ENCODE measurements at regions not wholly inside any gene's neighbourhood (a gene's known extent, or its start where the extent isn't known, plus 50 kb on each side); places are given as distances from the start of the nearest gene placed in this dataset.

DNA sequence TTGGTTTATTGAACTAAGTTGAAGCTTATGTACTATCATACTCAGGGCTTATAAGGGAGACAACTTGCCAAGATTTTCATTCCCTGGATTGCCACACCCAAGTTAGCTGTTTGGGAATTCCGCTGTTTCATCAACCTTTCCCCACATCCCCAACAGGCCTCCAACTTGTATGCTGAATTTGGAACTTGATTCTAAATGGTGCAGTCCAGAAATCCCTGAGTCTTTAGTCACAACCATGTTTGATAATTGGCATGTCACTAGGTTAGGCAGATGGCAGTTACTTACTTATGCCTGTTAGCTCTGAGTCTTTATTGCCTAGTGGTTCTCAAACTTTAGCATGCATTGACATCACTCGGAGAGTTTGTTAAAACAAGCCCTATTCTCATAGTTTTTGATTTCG, 135.4 kb upstream of the PRPS1L1 start:
- Histone ChIP-seq H3K9me3 (ENCODE audit: control insufficient read depth in 4 of 4, insufficient read depth in 3 of 4, low read length in 3 of 4) (no peaks in the 10 kb centered on the region), H3K9ac (ENCODE audit: insufficient read depth in 1 of 2, low read length in 2 of 2) (no peak overlapping the region), H3K4me3 (no peak overlapping the region), H3K4me1 (ENCODE audit: control insufficient read depth in 5 of 5, insufficient read depth in 5 of 5, low read length in 5 of 5) (peaks cover 0 to 3% (median 0%) of the 10 kb centered on the region in 5 donors), H3K27ac (ENCODE audit: low read depth in 1 of 2, low read length in 1 of 2) (no peak overlapping the region), H3K36me3 (ENCODE audit: control insufficient read depth in 4 of 4, insufficient read depth in 4 of 4, low read length in 4 of 4) (no peaks in the 10 kb centered on the region), H3K27me3 (ENCODE audit: control insufficient read depth in 3 of 3, insufficient read depth in 3 of 3, low read length in 2 of 3) (no peaks in the 10 kb centered on the region)
- 90% methylated on average over 3 of the region's 3 CpGs for WGBS, 2 donors
- DNase-seq (no peak), ATAC-seq (ENCODE audit: insufficient read depth, low FRiP score) (no peak)
- no peak for TF ChIP-seq CTCF (IDR thresholded peaks at IDR 0.05; ENCODE audit: control extremely low read depth, extremely low read depth)

DNA sequence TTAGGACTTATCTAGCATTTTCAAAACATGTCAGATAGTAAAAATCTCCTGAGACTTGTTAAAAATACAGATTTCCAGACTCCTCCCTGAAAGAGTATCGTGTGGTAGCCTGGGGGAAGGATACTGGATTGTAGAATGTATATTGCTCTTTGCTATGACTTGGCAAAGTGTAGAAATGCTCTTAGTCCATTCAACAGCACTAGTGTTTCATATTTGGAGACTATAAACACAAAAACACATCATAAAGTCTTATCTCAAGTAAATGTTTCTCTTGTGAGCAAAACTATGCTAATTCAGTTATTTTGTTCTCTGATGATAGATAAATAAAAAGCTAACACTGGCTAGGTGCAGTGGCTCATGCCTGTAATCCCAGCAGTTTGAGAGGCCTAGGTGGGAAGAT, 137.5 kb upstream of the PRPS1L1 start:
- no peaks in the 10 kb centered on the region for H3K27me3 ChIP-seq (ENCODE audit: control insufficient read depth in 3 of 3, insufficient read depth in 3 of 3, low read length in 2 of 3)
- 73 to 82% methylated on average over 1 of the region's 1 CpG for WGBS, 2 donors
- ATAC-seq (ENCODE audit: insufficient read depth, low FRiP score) (no peak), DNase-seq (peak in 2 of 3 donors; percentile 44 to 61)
- no peak overlapping the region for H3K9ac ChIP-seq (ENCODE audit: insufficient read depth in 1 of 2, low read length in 2 of 2)
- H3K4me3 ChIP-seq = no peak overlapping the region
- no peaks in the 10 kb centered on the region for H3K36me3 ChIP-seq (ENCODE audit: control insufficient read depth in 4 of 4, insufficient read depth in 4 of 4, low read length in 4 of 4)
- peaks cover 0 to 3% (median 0%) of the 10 kb centered on the region in 5 donors for H3K4me1 ChIP-seq (ENCODE audit: control insufficient read depth in 5 of 5, insufficient read depth in 5 of 5, low read length in 5 of 5)
- no peak overlapping the region for H3K27ac ChIP-seq (ENCODE audit: low read depth in 1 of 2, low read length in 1 of 2)
- no peak for TF ChIP-seq CTCF (IDR thresholded peaks at IDR 0.05; ENCODE audit: control extremely low read depth, extremely low read depth)
- no peaks in the 10 kb centered on the region for H3K9me3 ChIP-seq (ENCODE audit: control insufficient read depth in 4 of 4, insufficient read depth in 3 of 4, low read length in 3 of 4)

- no peaks in the 10 kb centered on the region for H3K36me3 ChIP-seq (ENCODE audit: control insufficient read depth in 4 of 4, insufficient read depth in 4 of 4, low read length in 4 of 4)
- no peak overlapping the region for H3K4me3 ChIP-seq
- H3K4me1 ChIP-seq (ENCODE audit: control insufficient read depth in 5 of 5, insufficient read depth in 5 of 5, low read length in 5 of 5) = peaks cover 0 to 3% (median 0%) of the 10 kb centered on the region in 5 donors
- no peak for TF ChIP-seq CTCF (IDR thresholded peaks at IDR 0.05; ENCODE audit: control extremely low read depth, extremely low read depth)
- no peak overlapping the region for H3K27ac ChIP-seq (ENCODE audit: low read depth in 1 of 2, low read length in 1 of 2)
- H3K9me3 ChIP-seq (ENCODE audit: control insufficient read depth in 4 of 4, insufficient read depth in 3 of 4, low read length in 3 of 4) = no peaks in the 10 kb centered on the region
- 90 to 96% methylated on average over 3 of the region's 3 CpGs for WGBS, 2 donors
- H3K27me3 ChIP-seq (ENCODE audit: control insufficient read depth in 3 of 3, insufficient read depth in 3 of 3, low read length in 2 of 3) = no peaks in the 10 kb centered on the region
- no peak overlapping the region for H3K9ac ChIP-seq (ENCODE audit: insufficient read depth in 1 of 2, low read length in 2 of 2)
- ATAC-seq (ENCODE audit: insufficient read depth, low FRiP score) (no peak), DNase-seq (no peak)
Observed at GRCh38 chr7:18166002-18166401, 138.4 kb upstream of the PRPS1L1 start.

DNA sequence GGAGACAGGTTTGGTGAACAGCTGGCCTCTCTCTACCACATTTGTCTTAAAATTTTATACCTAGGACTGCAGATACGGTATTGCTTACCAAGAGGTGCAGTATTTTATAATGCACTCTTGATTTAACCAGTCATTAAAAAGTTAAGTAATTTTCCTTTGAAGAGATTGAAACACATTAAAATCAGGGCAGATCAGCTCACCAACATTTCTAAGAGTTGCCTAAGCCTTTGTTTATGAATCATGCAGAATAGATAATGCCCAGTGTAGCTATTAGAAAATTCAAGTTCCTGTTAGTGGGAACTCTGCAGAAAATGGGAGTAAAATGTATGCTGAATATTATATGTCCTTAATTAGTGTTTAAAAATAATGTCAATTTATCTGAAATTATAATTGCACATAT, 140.2 kb upstream of the PRPS1L1 start:
- WGBS, 2 donors = 96 to 100% methylated on average over 1 of the region's 1 CpG
- no peak for TF ChIP-seq CTCF (IDR thresholded peaks at IDR 0.05; ENCODE audit: control extremely low read depth, extremely low read depth)
- ATAC-seq (ENCODE audit: insufficient read depth, low FRiP score) = no peak
- Histone ChIP-seq H3K4me1 (ENCODE audit: control insufficient read depth in 5 of 5, insufficient read depth in 5 of 5, low read length in 5 of 5) (peaks cover 0 to 3% (median 0%) of the 10 kb centered on the region in 5 donors), H3K27me3 (ENCODE audit: control insufficient read depth in 3 of 3, insufficient read depth in 3 of 3, low read length in 2 of 3) (no peaks in the 10 kb centered on the region), H3K9me3 (ENCODE audit: control insufficient read depth in 4 of 4, insufficient read depth in 3 of 4, low read length in 3 of 4) (no peaks in the 10 kb centered on the region), H3K27ac (ENCODE audit: low read depth in 1 of 2, low read length in 1 of 2) (no peak overlapping the region), H3K4me3 (no peak overlapping the region), H3K36me3 (ENCODE audit: control insufficient read depth in 4 of 4, insufficient read depth in 4 of 4, low read length in 4 of 4) (no peaks in the 10 kb centered on the region), H3K9ac (ENCODE audit: insufficient read depth in 1 of 2, low read length in 2 of 2) (no peak overlapping the region)
- no peak for DNase-seq

Measured in lung (tissue), 11 donors.